ENCODE measurements at regions not wholly inside any gene's neighbourhood (a gene's known extent, or its start where the extent isn't known, plus 50 kb on each side); places are given as distances from the start of the nearest gene placed in this dataset.
A peak's percentile ranks its signal among the peaks of the same experiment; 100 is the strongest.

- TF ChIP-seq, protein P1, sequence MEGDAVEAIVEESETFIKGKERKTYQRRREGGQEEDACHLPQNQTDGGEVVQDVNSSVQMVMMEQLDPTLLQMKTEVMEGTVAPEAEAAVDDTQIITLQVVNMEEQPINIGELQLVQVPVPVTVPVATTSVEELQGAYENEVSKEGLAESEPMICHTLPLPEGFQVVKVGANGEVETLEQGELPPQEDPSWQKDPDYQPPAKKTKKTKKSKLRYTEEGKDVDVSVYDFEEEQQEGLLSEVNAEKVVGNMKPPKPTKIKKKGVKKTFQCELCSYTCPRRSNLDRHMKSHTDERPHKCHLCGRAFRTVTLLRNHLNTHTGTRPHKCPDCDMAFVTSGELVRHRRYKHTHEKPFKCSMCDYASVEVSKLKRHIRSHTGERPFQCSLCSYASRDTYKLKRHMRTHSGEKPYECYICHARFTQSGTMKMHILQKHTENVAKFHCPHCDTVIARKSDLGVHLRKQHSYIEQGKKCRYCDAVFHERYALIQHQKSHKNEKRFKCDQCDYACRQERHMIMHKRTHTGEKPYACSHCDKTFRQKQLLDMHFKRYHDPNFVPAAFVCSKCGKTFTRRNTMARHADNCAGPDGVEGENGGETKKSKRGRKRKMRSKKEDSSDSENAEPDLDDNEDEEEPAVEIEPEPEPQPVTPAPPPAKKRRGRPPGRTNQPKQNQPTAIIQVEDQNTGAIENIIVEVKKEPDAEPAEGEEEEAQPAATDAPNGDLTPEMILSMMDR (IDR thresholded peaks at IDR 0.05; ENCODE audit: insufficient read depth, low read length) = no peak
- DNase-seq (ENCODE audit: low read depth) = no peak
- no peak overlapping the region for H3K4me3 ChIP-seq (ENCODE audit: low read depth, low read length)
Measured at GRCh38 chr11:106390078-106390477, 312.6 kb downstream of the AASDHPPT start.

- TF ChIP-seq, protein P1 (IDR thresholded peaks at IDR 0.05; ENCODE audit: insufficient read depth, low read length) = no peak
- peak; percentile 78 for DNase-seq (ENCODE audit: low read depth)
- H3K4me3 ChIP-seq (ENCODE audit: low read depth, low read length) = no peak overlapping the region
Measured at GRCh38 chr11:106391771-106392420, 314.4 kb downstream of the AASDHPPT start.

DNA sequence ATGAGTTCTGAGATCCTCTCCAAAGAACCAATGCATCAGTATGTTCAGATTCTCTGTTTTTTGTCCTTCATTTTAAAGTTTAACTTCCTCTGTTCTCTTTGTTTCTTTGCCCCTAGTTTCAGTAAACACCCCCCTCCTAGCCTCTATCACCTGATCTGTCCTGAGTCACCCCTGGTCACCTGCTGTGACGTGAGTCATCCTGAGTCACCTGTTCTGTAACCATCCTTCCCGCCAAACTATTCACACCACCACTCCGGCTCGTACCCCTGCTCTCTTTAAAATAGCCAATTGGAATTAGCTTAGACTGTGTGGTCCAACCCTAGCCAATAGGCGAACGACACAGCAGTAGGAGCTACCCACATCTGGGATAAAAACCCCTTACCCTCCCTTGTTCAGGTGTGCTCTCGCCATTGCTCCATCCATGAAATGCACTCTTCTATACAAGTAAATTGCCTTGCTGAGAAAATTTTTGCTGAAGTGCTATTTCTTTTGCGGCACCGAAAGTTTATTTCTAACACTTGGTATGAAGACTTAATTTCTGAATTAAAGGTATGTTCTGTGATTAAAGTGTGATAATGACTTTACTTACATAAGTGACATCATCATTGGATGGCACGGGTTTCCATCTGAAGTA lies 318.4 kb downstream of the AASDHPPT start:
- TF ChIP-seq, protein P1 (IDR thresholded peaks at IDR 0.05; ENCODE audit: insufficient read depth, low read length) = no peak
- DNase-seq (ENCODE audit: low read depth) = no peak
- H3K4me3 ChIP-seq (ENCODE audit: low read depth, low read length) = no peak overlapping the region

DNA sequence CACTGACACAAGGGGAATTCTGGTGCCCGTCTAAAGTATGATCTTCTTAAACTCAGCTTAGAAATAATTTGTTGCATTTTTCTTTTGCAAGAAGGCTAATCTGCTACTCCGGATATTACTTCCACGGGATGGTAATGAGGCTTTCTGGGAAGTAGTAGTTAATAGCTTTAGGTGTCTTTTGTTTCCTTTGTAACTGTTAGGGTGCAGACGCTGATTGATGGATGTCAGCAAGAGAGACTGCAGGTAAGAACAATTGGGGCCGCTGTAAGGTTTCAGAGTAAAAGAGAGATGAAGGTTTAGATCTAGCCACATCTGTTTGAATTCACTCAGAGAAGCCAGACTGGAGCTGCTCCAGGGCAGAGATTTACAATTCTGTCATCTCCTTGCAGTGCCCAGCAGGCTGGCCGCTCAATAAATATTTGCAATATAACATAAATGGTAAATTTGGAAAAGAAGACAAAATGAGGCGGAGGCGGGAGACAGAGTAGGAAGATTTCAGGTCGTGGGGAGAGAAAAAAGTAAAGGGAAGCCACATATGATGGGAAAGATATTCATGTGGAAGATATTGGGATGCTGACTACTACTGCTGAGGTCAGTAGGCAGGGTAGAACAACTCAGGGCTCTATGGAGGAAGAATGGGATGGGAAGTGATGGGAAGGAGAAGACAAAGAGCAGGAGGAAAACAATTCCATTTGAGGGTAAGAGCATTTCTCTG lies 320.5 kb downstream of the AASDHPPT start:
- no peak for DNase-seq (ENCODE audit: low read depth)
- no peak overlapping the region for H3K4me3 ChIP-seq (ENCODE audit: low read depth, low read length)
- TF ChIP-seq, protein P1 (IDR thresholded peaks at IDR 0.05; ENCODE audit: insufficient read depth, low read length) = no peak

- no peak overlapping the region for H3K4me3 ChIP-seq (ENCODE audit: low read depth, low read length)
- peak; percentile 46 for DNase-seq (ENCODE audit: low read depth)
- TF ChIP-seq, protein P1 (IDR thresholded peaks at IDR 0.05; ENCODE audit: insufficient read depth, low read length) = no peak
Measured at GRCh38 chr11:106398502-106399075, 321.1 kb downstream of the AASDHPPT start.

DNA sequence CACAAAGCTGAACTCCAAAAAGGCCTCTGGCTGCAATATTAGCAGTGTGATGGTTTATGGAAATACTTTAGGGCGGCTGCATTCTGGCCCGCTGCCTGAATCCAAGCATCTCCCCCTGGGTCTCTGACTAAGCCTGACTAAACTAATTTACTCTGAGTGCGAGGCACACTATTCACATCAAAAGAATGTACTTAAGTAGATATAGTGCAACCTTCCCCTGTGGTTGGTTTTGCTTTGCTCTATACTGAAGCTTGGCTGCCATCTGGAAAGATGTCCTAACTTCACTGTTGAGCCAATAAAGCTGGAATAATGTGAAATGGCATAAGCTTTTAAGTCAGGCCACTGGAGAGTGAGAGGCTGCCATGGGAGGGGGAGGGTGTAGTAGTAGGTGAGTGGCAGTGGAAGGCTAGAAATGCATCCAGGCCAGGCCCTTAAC lies 321.6 kb downstream of the AASDHPPT start:
- TF ChIP-seq, protein P1 (IDR thresholded peaks at IDR 0.05; ENCODE audit: insufficient read depth, low read length) = no peak
- DNase-seq (ENCODE audit: low read depth) = peak; percentile 100
- no peak overlapping the region for H3K4me3 ChIP-seq (ENCODE audit: low read depth, low read length)
